Renal cortical epithelial cell (primary cell): ENCODE measurements at regions not wholly inside any gene's neighbourhood (a gene's known extent, or its start where the extent isn't known, plus 50 kb on each side); places are given as distances from the start of the nearest gene placed in this dataset.
"Not testable (repeated sequence)": the region's sequence is repeated elsewhere in the genome, so short reads cannot be mapped to it uniquely, and the experiment has no call there.

ENCODE experiments used
- DNase-seq: peaks from one replicate; pipeline ENCODE4 v3.0.0-alpha.2; 2011; ENCODE audit warnings: low read depth

DNA sequence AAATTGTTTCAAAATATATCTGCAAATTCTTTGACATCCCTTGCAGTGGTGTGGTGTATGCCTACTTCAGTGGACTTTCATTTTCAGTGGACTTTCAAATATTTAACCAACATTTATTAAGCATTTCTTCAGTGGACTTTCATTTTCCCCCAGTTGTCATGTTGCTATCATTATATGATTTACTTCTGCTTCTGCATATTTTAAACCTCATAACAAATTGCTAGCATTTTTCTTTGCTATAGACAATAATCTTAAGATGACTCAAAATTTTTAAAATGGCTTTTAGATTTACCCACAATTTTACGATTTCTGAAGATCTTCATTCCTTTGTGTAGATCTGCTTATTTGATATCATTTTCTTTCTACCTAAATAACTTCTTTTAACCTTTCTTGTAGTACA, 592.7 kb upstream of the SLC35B3 start:
- DNase-seq = no peak

GRCh38 chr6:9025796-9026394, 590.5 kb upstream of the SLC35B3 start:
- DNase-seq = no peak

DNA sequence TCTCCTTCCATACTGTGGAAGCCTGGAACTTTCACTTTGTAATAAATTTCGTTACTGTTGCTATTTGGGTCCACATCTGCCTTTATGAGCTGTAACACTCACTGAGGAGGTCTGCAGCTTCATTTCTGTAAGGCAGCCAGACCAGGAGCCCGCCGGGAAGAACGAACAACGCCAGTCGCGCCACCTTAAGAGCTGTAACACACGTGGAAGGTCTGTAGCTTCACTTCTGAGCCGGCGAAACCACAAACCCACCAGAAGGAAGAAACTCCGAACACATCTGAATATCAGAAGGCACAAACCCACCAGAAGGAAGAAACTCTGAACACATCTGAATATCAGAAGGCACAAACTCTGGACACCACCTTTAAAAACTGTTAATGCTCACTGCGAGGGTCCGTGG, 589.9 kb upstream of the SLC35B3 start:
- DNase-seq = no peak

GRCh38 chr6:9024246-9024645, 588.9 kb upstream of the SLC35B3 start:
- DNase-seq = not testable (repeated sequence)

- no peak for DNase-seq
Observed at GRCh38 chr6:9020001-9020400, 584.7 kb upstream of the SLC35B3 start.

GRCh38 chr6:9009931-9010330, 574.6 kb upstream of the SLC35B3 start:
- no peak for DNase-seq

GRCh38 chr6:9007027-9007426, 571.7 kb upstream of the SLC35B3 start:
- DNase-seq = no peak

- no peak for DNase-seq
Observed at GRCh38 chr6:9002833-9003232, 567.5 kb upstream of the SLC35B3 start.

- no peak for DNase-seq
Observed at GRCh38 chr6:8995156-8995555, 559.8 kb upstream of the SLC35B3 start.

DNA sequence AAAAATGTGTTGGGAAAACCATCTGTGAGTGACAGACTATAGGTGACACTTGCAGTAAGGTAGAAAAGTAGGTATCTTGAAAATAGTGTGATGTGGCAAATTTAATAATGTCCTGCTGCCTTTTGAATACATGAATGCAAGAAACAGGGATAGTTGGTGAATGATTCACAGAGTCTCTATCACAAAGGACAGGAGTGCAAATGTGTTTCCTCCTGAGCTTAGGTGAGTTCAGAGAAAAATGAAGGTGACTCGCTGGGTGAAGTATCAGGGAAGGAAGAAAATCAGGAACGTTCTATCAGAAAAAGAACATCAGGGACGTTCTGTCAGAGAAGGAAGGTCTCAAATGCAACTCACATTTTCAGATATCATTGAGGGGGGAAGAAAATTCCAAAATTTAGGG, 557.8 kb upstream of the SLC35B3 start:
- DNase-seq = peak; percentile 8

- DNase-seq = no peak
Observed at GRCh38 chr6:8991844-8992243, 556.5 kb upstream of the SLC35B3 start.

- DNase-seq = no peak
Observed at GRCh38 chr6:8990075-8990474, 554.7 kb upstream of the SLC35B3 start.

DNA sequence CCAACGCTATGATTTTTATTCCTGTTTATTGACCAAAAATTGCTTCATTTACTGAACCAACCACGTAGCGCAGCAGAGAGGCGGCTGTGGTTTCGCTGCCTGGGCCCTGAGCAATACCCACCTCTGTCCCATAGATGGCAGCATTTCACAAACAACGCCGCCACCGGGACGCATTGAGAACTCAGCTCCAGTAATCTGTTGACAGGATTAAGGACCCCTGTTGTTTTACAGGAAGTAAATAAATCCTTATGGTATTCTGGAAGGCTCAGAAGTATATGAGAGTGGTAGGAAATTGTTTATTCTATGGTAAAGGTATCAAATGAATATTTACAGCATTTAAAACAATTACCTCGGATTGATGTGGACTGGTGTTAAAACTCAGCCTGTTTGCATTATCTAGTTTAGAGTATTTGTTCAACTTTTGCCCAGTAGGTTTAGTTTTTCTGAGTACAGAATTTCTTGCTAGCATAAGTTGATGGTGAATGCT, 547.9 kb upstream of the SLC35B3 start:
- peak; percentile 26 for DNase-seq

- no peak for DNase-seq
Observed at GRCh38 chr6:8982668-8983067, 547.3 kb upstream of the SLC35B3 start.

DNA sequence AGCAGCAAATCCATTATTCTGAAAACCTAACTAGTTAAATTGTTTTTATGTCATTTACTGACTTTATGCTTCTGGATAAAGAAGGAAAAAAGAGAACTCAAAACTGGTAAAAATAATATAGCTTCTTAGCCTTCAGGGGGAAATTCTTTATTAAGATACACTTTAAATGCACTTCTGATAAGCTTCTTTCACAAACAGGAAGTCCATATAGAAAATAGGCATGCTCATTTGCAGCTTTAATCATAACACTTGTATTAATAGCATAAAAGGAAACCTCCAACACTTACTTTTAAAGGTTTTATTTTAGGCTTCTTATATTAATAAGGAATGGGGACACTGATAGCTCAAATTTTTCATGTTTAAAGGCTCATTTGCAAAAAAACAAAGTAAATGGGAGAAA, 538.0 kb upstream of the SLC35B3 start:
- DNase-seq = no peak

DNA sequence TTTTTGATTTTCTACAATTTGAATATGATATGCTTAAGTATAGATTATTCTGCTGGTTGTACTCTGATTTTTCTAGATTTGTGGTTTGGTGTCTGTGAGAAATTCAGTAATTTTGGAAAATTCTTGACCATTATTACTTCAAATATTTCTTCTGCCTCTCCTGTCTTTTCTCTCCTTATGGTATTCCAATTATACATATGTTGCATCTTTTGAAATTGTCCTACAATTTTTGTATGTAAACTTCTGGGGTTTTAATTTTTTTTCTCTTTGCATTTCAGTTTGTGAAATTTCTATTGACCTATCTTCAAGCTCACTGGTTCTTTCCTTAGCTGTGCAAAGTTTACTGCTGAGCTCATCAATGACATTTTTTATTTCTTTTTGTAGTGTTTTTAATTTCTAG, 534.4 kb upstream of the SLC35B3 start:
- DNase-seq = no peak

- peak; percentile 22 for DNase-seq
Observed at GRCh38 chr6:8958894-8959511, 523.7 kb upstream of the SLC35B3 start.

GRCh38 chr6:8953310-8953709, 518.0 kb upstream of the SLC35B3 start:
- no peak for DNase-seq

DNA sequence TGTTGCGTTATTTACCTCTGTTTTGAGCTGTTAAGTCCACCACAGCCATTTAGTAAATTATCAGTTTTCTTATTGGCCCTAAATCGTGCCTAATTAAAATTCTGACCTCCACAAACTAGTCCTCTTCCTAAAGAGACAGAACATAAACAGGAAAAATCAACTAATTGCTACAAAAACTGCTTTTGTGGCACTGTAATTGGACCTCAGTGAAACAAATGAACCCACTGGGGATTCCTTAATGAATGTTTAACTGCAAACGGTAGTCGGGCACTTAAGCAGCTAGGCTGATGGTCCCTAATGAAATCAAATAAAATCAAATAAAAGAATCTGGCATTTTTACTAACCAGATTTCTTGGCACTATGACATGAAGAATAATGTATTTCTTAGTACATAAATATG, 513.4 kb upstream of the SLC35B3 start:
- DNase-seq = no peak

DNA sequence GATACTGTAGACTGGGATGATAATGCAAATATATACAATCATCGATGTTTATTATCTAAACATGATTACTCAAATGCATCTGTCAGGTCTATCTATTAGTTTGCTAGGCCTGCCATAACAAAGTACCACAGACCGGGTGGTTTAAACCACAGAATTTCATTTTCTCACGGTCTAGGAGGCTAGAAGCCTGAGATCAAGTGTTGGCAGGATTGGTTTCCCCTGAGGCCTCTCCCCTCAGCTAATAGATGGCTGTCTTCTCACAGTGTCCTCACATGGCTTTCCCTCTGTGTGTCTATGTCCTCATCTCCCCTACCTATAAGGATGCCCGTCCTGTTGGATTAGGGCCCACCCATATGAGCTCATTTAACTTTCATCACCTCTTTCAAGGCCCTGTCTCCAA, 512.6 kb upstream of the SLC35B3 start:
- DNase-seq = no peak

DNA sequence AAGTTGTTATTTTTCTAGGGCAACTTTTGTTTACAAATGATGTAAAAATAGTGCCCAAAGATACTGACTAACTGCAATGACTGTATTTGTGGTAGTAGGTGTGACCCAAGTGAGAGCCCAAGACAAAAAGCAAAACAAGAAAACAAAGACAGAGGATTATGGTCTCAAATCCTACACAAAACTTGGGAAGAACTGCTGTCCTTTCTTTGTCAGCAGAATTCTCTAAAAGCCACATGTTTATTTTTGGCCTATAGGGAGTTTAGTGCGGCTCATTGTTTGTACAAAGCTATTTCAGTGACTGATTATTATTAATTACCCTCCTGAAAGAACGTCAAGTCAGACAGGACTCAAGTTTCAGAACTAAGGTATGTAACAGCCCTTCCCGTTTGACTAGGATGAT, 509.2 kb upstream of the SLC35B3 start:
- no peak for DNase-seq

DNA sequence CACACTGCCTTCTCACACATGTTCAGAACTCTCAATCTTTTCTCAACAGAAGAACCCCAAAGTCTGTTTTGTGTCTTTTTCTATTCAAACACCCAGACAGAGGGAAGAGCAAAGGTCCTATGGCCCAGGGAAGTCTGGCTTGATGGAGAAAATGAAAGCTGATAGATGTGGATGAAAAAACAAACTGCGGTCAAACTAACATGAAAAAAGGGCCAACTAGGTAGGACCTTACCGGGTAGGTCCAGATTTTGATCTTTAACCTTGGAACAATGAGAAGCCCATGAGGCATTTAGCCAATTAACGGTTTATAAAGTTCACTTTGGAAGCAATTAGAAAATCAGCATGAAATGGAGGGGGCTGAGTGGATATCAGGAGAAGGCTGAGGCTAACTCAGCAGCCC, 507.7 kb upstream of the SLC35B3 start:
- no peak for DNase-seq

- no peak for DNase-seq
Observed at GRCh38 chr6:8941577-8941976, 506.2 kb upstream of the SLC35B3 start.

DNA sequence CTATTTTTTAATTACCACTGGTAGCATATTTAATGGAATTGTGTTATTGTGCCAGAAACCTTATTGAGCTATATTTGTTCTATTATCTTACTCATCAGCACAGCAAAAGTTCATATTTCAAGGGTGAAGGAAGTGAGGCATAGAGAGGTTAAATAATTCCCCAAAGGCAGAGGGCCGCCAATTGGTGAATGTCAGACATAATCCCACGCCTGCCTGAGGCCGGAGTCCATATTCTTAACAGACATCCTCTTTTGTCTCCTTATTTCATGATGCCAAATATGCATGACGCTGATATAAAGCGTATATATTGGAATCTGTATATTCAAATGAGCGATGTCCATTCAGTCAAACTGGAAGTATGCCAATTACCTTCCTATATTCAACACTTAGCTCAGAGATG, 505.0 kb upstream of the SLC35B3 start:
- DNase-seq = no peak
